Karpas-422 (cell line): ENCODE measurements at regions not wholly inside any gene's neighbourhood (a gene's known extent, or its start where the extent isn't known, plus 50 kb on each side); places are given as distances from the start of the nearest gene placed in this dataset.
"Not testable (repeated sequence)": the region's sequence is repeated elsewhere in the genome, so short reads cannot be mapped to it uniquely, and the experiment has no call there.

Experiments used
- DNase-seq: peaks from one replicate; pipeline ENCODE4 v3.0.0-alpha.2; 2015
- H2AFZ ChIP-seq: fragments of 200-600 bp; sonication (generic); 2 replicates; pipeline ENCODE4 v1.6.1; 2014; ENCODE audit warnings: antibody characterized with exemption, low read length, mixed read lengths
- H3K27ac ChIP-seq: fragments of 200-600 bp; sonication (generic); 2 replicates; pipeline ENCODE4 v1.5.1; 2014; ENCODE audit warnings: mild to moderate bottlenecking, low read length, moderate library complexity
- H3K27me3 ChIP-seq: fragments of 200-600 bp; sonication (generic); 2 replicates; pipeline ENCODE4 v1.6.1; 2014; ENCODE audit warnings: low read length, mixed read lengths
- H3K36me3 ChIP-seq: fragments of 200-600 bp; sonication (generic); 2 replicates; pipeline ENCODE4 v1.6.1; 2014; ENCODE audit warnings: low read length, mixed read lengths; ENCODE audit not compliant: insufficient read depth
- H3K4me1 ChIP-seq: fragments of 200-600 bp; sonication (generic); 2 replicates; pipeline ENCODE4 v1.6.1; 2014; ENCODE audit warnings: mild to moderate bottlenecking, low read length, mixed read lengths
- H3K4me2 ChIP-seq: fragments of 200-600 bp; sonication (generic); 2 replicates; pipeline ENCODE4 v1.6.1; 2014; ENCODE audit warnings: low read length, low read depth, mild to moderate bottlenecking; ENCODE audit not compliant: poor library complexity, severe bottlenecking
- H3K4me3 ChIP-seq: fragments of 200-600 bp; sonication (generic); 2 replicates; pipeline ENCODE4 v1.5.1; 2014; ENCODE audit warnings: mild to moderate bottlenecking, antibody characterized with exemption, low read length, mixed read lengths
- H3K79me2 ChIP-seq: fragments of 200-600 bp; sonication (generic); 2 replicates; pipeline ENCODE4 v1.6.1; 2014; ENCODE audit warnings: mild to moderate bottlenecking, low read length, mixed read lengths
- H3K9ac ChIP-seq: fragments of 200-600 bp; sonication (generic); 2 replicates; pipeline ENCODE4 v1.6.0; 2014; ENCODE audit warnings: low read length
- H3K9me2 ChIP-seq: fragments of 200-600 bp; sonication (generic), shearing (Covaris generic); replicated peaks from 2 replicates; pipeline ENCODE4 v1.6.0; 2014; ENCODE audit warnings: mild to moderate bottlenecking, low read length, moderate library complexity; ENCODE audit not compliant: insufficient read depth
- H3K9me3 ChIP-seq: fragments of 300-700, 200-600 bp; sonication (generic); 2 replicates; pipeline ENCODE4 v1.6.1; 2014; ENCODE audit warnings: low read length, mixed read lengths
- H4K20me1 ChIP-seq: fragments of 200-600 bp; sonication (generic); 2 replicates; pipeline ENCODE4 v1.6.1; 2014; ENCODE audit warnings: mild to moderate bottlenecking, antibody characterized with exemption, low read length, low read depth; ENCODE audit not compliant: insufficient read depth

DNA sequence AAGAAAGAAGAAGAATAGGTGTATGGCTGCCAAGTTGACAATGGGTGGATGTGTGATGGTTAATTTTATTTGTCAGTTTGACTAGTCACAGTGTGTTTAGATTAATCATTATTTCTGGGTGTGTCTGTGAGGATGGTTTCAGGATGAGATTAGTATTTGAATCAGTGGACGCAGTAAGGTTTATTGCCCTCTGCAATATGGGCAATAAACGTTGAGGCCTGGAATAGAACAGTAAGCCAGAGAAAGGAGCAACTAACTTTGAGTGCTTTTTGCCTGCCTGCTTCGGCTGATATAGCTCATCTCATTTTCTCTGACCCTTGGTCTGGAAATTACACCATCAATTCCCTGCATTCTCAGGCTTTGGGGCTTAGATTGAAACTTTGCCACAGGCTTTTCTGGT, 140.8 kb upstream of the SPANXN4 start:
- Histone ChIP-seq H4K20me1 (no peaks in the 10 kb centered on the region), H3K9ac (no peak overlapping the region), H3K79me2 (no peaks in the 10 kb centered on the region), H3K36me3 (no peaks in the 10 kb centered on the region), H3K9me3 (peaks cover 27% of the 10 kb centered on the region), H3K27me3 (no peaks in the 10 kb centered on the region), H3K9me2 (no peaks in the 10 kb centered on the region), H3K4me3 (no peak overlapping the region), H3K27ac (no peak overlapping the region), H3K4me1 (no peaks in the 10 kb centered on the region), H2AFZ (no peak overlapping the region), H3K4me2 (no peak overlapping the region)
- DNase-seq: no peak

DNA sequence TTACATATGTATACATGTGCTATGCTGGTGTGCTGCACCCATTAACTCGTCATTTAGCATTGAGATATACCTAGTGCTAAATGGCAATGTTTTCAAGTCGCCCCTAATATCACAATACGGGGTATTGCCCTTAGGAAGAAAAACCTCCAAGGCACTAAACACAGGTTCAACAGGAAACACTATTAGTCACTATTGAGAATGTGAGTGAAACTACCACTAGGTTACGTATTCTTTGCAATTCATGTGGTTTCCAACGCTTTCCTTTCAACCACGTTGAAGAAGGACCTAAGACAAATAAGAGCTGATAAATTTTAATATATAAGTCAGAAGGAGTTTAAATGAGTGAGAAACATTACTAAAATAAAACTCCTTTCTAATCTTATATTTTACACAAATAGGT, 134.7 kb upstream of the SPANXN4 start:
- H3K9me2 ChIP-seq: no peaks in the 10 kb centered on the region
- no peak overlapping the region for H3K27ac ChIP-seq

GRCh38 chrX:142898164-142898563, 127.6 kb upstream of the SPANXN4 start:
- H2AFZ ChIP-seq: no peak overlapping the region
- H3K4me2 ChIP-seq: no peak overlapping the region
- no peaks in the 10 kb centered on the region for H3K79me2 ChIP-seq
- no peaks in the 10 kb centered on the region for H4K20me1 ChIP-seq
- H3K9me2 ChIP-seq: no peaks in the 10 kb centered on the region
- H3K9ac ChIP-seq: no peak overlapping the region
- no peak overlapping the region for H3K27ac ChIP-seq
- H3K4me1 ChIP-seq: no peaks in the 10 kb centered on the region
- H3K4me3 ChIP-seq: no peak overlapping the region
- no peaks in the 10 kb centered on the region for H3K27me3 ChIP-seq
- DNase-seq: no peak
- no peaks in the 10 kb centered on the region for H3K36me3 ChIP-seq
- peaks cover 20% of the 10 kb centered on the region for H3K9me3 ChIP-seq

More for the DNA sequence above, 134.7 kb upstream of the SPANXN4 start:
- H4K20me1 ChIP-seq: no peaks in the 10 kb centered on the region
- no peaks in the 10 kb centered on the region for H3K36me3 ChIP-seq
- H3K4me3 ChIP-seq: no peak overlapping the region
- H3K4me2 ChIP-seq: no peak overlapping the region
- H3K27me3 ChIP-seq: no peaks in the 10 kb centered on the region
- H3K4me1 ChIP-seq: no peaks in the 10 kb centered on the region
- H3K9ac ChIP-seq: no peak overlapping the region
- H3K9me3 ChIP-seq: peaks cover 18% of the 10 kb centered on the region
- H3K79me2 ChIP-seq: no peaks in the 10 kb centered on the region
- H2AFZ ChIP-seq: no peak overlapping the region
- no peak for DNase-seq

DNA sequence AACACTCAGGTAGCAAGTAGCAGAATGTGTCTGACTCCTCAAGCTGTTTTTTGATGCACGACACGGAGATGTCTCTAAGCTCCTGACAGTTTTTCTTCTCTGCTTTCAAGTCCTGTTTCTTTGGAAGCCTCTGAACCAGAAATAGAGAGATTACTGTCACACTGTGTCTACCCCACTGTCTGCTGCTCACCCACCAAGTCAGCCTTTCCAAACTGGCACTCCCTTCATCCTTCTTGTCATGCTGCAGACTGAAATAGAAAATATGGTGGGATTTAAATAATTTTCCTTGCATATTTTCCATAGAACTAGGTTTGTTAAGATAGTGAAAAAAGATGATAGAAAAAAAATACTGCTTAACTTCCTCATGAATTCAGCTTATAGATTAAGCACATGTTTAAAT, 102.5 kb upstream of the SPANXN4 start:
- Histone ChIP-seq H2AFZ (no peak overlapping the region), H3K27me3 (no peaks in the 10 kb centered on the region), H3K27ac (no peak overlapping the region), H3K79me2 (no peaks in the 10 kb centered on the region), H3K4me2 (no peak overlapping the region), H4K20me1 (no peaks in the 10 kb centered on the region), H3K36me3 (no peaks in the 10 kb centered on the region), H3K9me2 (no peaks in the 10 kb centered on the region), H3K4me3 (no peak overlapping the region), H3K4me1 (no peaks in the 10 kb centered on the region), H3K9me3 (peaks cover 20% of the 10 kb centered on the region), H3K9ac (no peak overlapping the region)
- DNase-seq: no peak

GRCh38 chrX:142938793-142939192, 86.9 kb upstream of the SPANXN4 start:
- Histone ChIP-seq H3K4me3 (no peak overlapping the region), H3K9me2 (no peaks in the 10 kb centered on the region), H3K79me2 (no peaks in the 10 kb centered on the region), H3K4me1 (no peaks in the 10 kb centered on the region), H3K9me3 (peaks cover 25% of the 10 kb centered on the region; the same call in 1 of the 2 replicates), H3K9ac (no peak overlapping the region), H4K20me1 (no peaks in the 10 kb centered on the region), H3K4me2 (no peak overlapping the region), H2AFZ (no peak overlapping the region), H3K27ac (no peak overlapping the region), H3K36me3 (no peaks in the 10 kb centered on the region), H3K27me3 (no peaks in the 10 kb centered on the region)
- DNase-seq: no peak

- not testable (repeated sequence) for H3K9ac ChIP-seq, H3K27me3 ChIP-seq, H3K79me2 ChIP-seq, H3K4me2 ChIP-seq, H3K4me3 ChIP-seq, H3K9me2 ChIP-seq, H2AFZ ChIP-seq, H4K20me1 ChIP-seq, H3K4me1 ChIP-seq, H3K27ac ChIP-seq, H3K36me3 ChIP-seq, DNase-seq, H3K9me3 ChIP-seq
Measured at GRCh38 chrX:142972147-142972809, 53.5 kb upstream of the SPANXN4 start.
